IPS-20b (cell line): ENCODE measurements at regions not wholly inside any gene's neighbourhood (a gene's known extent, or its start where the extent isn't known, plus 50 kb on each side); places are given as distances from the start of the nearest gene placed in this dataset.
A peak's percentile ranks its signal among the peaks of the same experiment; 100 is the strongest.

Experiments used
- H3K27ac ChIP-seq: one replicate; pipeline ENCODE4 v1.5.1; 2013; ENCODE audit warnings: low read length
- H3K27me3 ChIP-seq: 2 replicates; pipeline ENCODE4 v1.6.1; 2013; ENCODE audit warnings: mild to moderate bottlenecking, low read length, inconsistent platforms; ENCODE audit not compliant: insufficient read depth
- H3K36me3 ChIP-seq: 2 replicates; pipeline ENCODE4 v1.6.1; 2013; ENCODE audit warnings: low read depth, mild to moderate bottlenecking, inconsistent platforms, low read length, moderate library complexity; ENCODE audit not compliant: insufficient read depth
- H3K4me1 ChIP-seq: 2 replicates; pipeline ENCODE4 v1.6.1; 2013; ENCODE audit warnings: mild to moderate bottlenecking, control low read depth, inconsistent platforms, low read length, moderate library complexity; ENCODE audit not compliant: insufficient read depth
- H3K4me3 ChIP-seq: 2 replicates; pipeline ENCODE4 v1.5.1; 2013; ENCODE audit warnings: mild to moderate bottlenecking, low read length, inconsistent platforms
- H3K9ac ChIP-seq: 2 replicates; pipeline ENCODE4 v1.6.1; 2013; ENCODE audit warnings: low read depth, mild to moderate bottlenecking, inconsistent platforms, low read length, moderate library complexity
- H3K9me3 ChIP-seq: 2 replicates; pipeline ENCODE4 v1.6.1; 2013; ENCODE audit warnings: mild to moderate bottlenecking, low read depth, low read length, inconsistent platforms; ENCODE audit not compliant: insufficient read depth

DNA sequence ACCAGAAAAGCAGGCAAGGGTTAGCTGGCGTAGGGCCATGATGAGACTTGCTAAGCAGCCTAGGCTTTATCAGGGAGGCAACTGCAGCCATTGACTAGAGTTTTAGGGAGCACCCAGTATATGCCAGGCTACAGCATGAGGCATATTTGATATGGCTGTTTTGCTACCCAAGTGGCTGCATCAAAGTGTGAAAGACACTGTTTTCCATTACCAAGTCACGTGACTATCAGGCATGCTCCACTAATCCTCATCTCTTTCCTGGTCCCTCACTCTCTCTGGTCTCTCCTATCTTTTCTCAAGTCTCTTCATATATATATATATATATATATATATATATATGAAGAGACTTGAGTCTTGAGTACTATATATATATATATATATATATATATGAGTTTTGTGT is 206.7 kb upstream of the POU3F1 start:
- Histone ChIP-seq H3K27ac (no peak overlapping the region), H3K9me3 (no peaks in the 10 kb centered on the region), H3K4me1 (no peaks in the 10 kb centered on the region), H3K4me3 (no peak overlapping the region), H3K36me3 (no peaks in the 10 kb centered on the region), H3K9ac (no peak overlapping the region), H3K27me3 (peaks cover 19% of the 10 kb centered on the region; the same call in 1 of the 2 replicates)

DNA sequence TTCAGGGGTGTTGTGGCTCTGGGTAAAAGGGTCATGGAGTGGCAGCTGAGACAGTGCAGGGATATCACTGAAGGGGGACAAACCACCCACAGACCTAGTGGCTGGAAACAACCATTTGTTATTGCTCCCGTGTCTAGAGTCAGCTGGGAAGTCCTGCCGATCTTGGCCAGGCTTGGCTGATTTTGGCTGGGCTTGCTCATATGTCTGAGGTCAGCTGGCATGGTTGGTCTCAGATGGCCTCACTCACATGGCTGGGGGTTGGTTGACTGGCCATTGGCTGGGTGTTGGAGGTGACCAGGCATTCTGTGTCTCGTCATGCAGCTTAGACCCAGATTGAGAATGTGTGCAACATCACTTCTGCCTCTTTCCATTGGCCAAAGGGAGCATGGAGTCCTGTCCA is 203.8 kb upstream of the POU3F1 start:
- no peak overlapping the region for H3K9ac ChIP-seq
- no peaks in the 10 kb centered on the region for H3K36me3 ChIP-seq
- peaks cover 16% of the 10 kb centered on the region; the same call in 1 of the 2 replicates for H3K27me3 ChIP-seq
- peaks cover 7% of the 10 kb centered on the region for H3K4me1 ChIP-seq
- H3K9me3 ChIP-seq = no peaks in the 10 kb centered on the region
- H3K4me3 ChIP-seq = no peak overlapping the region
- H3K27ac ChIP-seq = no peak overlapping the region

- Histone ChIP-seq H3K4me3 (no peak overlapping the region), H3K27me3 (peaks cover 23% of the 10 kb centered on the region), H3K9me3 (no peaks in the 10 kb centered on the region), H3K4me1 (peaks cover 18% of the 10 kb centered on the region), H3K9ac (no peak overlapping the region), H3K27ac (no peak overlapping the region), H3K36me3 (no peaks in the 10 kb centered on the region)
Observed at GRCh38 chr1:38249001-38249400, 202.4 kb upstream of the POU3F1 start.

DNA sequence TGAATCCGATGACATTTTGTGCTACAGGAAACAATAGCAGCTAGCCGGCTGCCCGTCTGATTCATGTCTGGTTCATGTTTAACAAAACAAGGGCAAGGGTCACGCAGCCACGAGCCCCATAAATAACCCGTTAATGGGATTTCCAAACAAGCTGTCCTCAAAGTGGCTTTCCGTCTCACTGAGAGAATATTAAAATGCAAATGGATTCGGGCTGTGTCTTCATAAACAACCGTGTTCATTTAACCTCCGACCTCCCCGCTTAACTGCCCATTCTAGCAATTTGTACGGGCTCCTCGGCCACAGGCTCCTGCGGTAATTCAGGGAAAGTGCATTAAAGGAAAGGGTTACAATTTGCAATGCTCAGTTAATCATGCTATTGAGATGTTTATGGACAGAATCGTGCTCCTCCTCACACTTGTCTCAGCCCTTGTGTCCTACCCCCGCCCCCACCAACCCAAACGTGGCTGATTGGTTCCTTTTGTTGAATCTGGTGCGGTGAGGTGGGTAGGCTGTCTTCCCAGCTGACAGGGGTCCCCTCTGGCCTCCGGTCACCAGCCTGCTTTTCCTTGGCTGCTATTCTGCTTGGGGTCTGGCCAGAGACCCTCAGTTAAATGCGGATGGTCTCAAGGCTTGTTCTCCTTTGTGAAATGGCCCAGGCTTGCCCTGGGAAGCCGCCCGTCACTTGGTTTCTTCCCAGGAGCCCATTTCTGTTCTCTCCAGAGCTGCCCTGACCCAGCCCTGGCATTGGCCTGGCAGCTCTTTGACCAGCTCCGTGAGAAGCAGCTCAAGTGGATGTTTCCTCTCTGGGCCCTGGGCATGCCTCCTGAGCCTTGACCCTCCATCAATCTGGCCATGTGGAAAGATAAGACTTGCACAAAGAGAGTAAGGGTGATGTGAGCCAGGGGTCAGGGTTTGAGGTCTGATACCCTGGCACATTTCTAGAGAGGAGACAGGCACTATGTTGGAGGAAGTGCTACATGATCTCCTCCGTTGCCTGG is 200.7 kb upstream of the POU3F1 start:
- H3K4me1 ChIP-seq = peaks cover 29% of the 10 kb centered on the region
- H3K4me3 ChIP-seq = no peak overlapping the region
- no peak overlapping the region for H3K27ac ChIP-seq
- H3K9ac ChIP-seq = no peak overlapping the region
- H3K27me3 ChIP-seq = peaks cover 28% of the 10 kb centered on the region
- H3K9me3 ChIP-seq = no peaks in the 10 kb centered on the region
- no peaks in the 10 kb centered on the region for H3K36me3 ChIP-seq

GRCh38 chr1:38244218-38244845 is 197.7 kb upstream of the POU3F1 start:
- H3K9ac ChIP-seq = peak overlapping the region; percentile 11; the same call in 1 of the 2 replicates
- H3K27ac ChIP-seq = no peak overlapping the region
- no peak overlapping the region for H3K4me3 ChIP-seq
- peaks cover 29% of the 10 kb centered on the region for H3K4me1 ChIP-seq
- H3K9me3 ChIP-seq = no peaks in the 10 kb centered on the region
- no peaks in the 10 kb centered on the region for H3K36me3 ChIP-seq
- H3K27me3 ChIP-seq = peaks cover 17% of the 10 kb centered on the region; the same call in 1 of the 2 replicates

GRCh38 chr1:38243106-38243505 is 196.5 kb upstream of the POU3F1 start:
- no peak overlapping the region for H3K27ac ChIP-seq
- H3K27me3 ChIP-seq = peaks cover 15% of the 10 kb centered on the region; the same call in 1 of the 2 replicates
- peaks cover 29% of the 10 kb centered on the region for H3K4me1 ChIP-seq
- no peak overlapping the region for H3K4me3 ChIP-seq
- H3K36me3 ChIP-seq = no peaks in the 10 kb centered on the region
- H3K9ac ChIP-seq = no peak overlapping the region
- no peaks in the 10 kb centered on the region for H3K9me3 ChIP-seq

GRCh38 chr1:38242506-38242905 is 195.9 kb upstream of the POU3F1 start:
- Histone ChIP-seq H3K27ac (no peak overlapping the region), H3K9me3 (no peaks in the 10 kb centered on the region), H3K9ac (no peak overlapping the region), H3K4me3 (no peak overlapping the region), H3K36me3 (no peaks in the 10 kb centered on the region), H3K4me1 (peaks cover 29% of the 10 kb centered on the region), H3K27me3 (peaks cover 15% of the 10 kb centered on the region; the same call in 1 of the 2 replicates)

DNA sequence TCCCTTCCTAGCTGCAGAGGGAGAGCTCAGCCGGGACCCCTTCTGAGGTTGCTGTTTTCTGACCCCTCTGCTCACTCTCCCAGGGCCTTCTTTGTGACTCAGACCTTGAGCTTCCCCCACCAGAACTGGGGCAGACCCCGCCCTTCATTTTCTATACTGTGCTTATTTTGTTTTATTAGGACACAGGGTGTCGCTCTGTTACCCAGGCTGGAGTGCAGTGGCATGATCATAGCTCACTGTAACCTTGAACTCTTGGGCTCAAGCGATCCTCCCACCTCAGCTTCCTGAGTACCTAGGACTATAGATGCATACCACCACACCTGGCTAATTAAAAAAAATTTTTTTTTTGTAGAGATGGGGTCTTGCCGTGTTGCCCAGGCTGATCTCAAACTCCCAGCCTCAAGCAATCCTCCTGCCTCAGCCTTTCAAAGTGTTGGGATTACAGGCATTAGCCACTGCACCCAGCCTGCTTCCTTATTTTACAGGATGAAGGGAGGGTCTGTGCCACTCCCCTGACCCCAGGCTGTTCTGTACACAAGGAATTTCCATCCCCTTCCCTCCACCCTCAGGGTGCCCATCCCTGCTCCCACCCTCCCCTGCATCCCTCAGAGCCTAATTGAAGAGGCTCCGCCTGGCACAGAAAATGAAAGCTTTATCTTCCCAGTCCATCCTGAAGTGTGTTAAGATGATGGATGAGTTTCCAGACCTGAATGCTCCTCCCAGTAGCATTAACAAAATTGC is 195.2 kb upstream of the POU3F1 start:
- H3K4me3 ChIP-seq = no peak overlapping the region
- H3K27me3 ChIP-seq = peaks cover 15% of the 10 kb centered on the region; the same call in 1 of the 2 replicates
- no peak overlapping the region for H3K27ac ChIP-seq
- no peaks in the 10 kb centered on the region for H3K9me3 ChIP-seq
- no peak overlapping the region for H3K9ac ChIP-seq
- peaks cover 24% of the 10 kb centered on the region for H3K4me1 ChIP-seq
- H3K36me3 ChIP-seq = no peaks in the 10 kb centered on the region

GRCh38 chr1:38240618-38241017 is 194.0 kb upstream of the POU3F1 start:
- H3K9me3 ChIP-seq = no peaks in the 10 kb centered on the region
- no peak overlapping the region for H3K27ac ChIP-seq
- no peak overlapping the region for H3K4me3 ChIP-seq
- H3K36me3 ChIP-seq = no peaks in the 10 kb centered on the region
- peaks cover 22% of the 10 kb centered on the region for H3K4me1 ChIP-seq
- H3K9ac ChIP-seq = no peak overlapping the region
- H3K27me3 ChIP-seq = peaks cover 14% of the 10 kb centered on the region; the same call in 1 of the 2 replicates

DNA sequence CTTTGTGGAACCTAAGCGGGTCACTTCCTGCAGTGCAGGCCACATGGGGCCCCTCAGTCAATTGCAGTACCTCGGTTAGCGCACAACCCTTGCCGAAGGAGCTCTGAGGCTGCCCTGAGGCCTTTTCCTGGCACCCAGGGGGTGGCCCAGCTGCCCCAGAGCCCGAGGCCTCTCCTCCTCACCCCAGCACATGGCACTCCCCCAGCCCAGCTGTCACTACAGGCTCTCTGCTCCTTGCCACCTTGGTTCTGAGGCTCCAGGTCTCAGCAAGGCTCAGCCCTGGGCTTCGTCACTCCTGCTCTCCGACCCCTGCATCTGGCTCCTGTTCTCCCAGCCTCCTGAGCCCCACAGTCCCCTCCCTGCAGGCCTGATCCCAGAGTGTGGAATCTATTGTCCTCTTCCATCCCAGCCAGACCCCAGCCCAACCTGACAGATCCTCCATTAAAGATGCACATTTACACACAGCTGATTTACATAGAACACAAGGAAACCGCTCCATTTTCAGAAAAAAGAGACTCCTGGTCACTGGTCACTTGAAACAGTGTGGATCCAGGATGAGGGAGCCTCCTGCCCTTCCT is 192.8 kb upstream of the POU3F1 start:
- no peak overlapping the region for H3K4me3 ChIP-seq
- H3K36me3 ChIP-seq = no peaks in the 10 kb centered on the region
- no peak overlapping the region for H3K9ac ChIP-seq
- peaks cover 9% of the 10 kb centered on the region; the same call in 1 of the 2 replicates for H3K27me3 ChIP-seq
- H3K27ac ChIP-seq = no peak overlapping the region
- peaks cover 14% of the 10 kb centered on the region for H3K4me1 ChIP-seq
- H3K9me3 ChIP-seq = no peaks in the 10 kb centered on the region

DNA sequence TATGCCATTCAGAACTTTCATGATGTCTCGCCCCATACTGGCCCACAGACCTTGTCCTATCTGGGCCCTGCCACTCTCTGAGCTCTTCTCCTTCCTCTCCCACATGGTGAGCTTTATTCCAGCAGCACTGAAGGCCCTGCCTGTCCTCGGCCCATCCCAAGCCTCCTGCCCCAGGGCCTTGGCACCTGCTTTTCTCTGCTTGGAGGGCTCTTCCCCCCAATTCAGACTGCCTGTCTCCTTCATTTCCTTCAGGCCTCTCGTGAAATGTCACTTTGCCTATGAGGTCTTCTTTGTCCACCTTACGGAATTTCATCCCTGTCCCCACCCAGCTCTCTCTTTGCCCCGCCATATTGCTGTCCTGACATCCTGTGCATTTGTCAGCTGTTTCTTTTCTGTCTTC is 191.7 kb upstream of the POU3F1 start:
- Histone ChIP-seq H3K27ac (no peak overlapping the region), H3K27me3 (0 out of 2 replicates have a peak, but pooled peaks cover 3% of the 10 kb centered on the region), H3K9me3 (no peaks in the 10 kb centered on the region), H3K4me1 (peaks cover 6% of the 10 kb centered on the region), H3K36me3 (no peaks in the 10 kb centered on the region), H3K4me3 (no peak overlapping the region), H3K9ac (no peak overlapping the region)
